ENCODE measurements at regions not wholly inside any gene's neighbourhood (a gene's known extent, or its start where the extent isn't known, plus 50 kb on each side); places are given as distances from the start of the nearest gene placed in this dataset.

GRCh38 chr12:67759829-67760228 lies 111.3 kb downstream of the DYRK2 start:
- TF ChIP-seq, protein P1, sequence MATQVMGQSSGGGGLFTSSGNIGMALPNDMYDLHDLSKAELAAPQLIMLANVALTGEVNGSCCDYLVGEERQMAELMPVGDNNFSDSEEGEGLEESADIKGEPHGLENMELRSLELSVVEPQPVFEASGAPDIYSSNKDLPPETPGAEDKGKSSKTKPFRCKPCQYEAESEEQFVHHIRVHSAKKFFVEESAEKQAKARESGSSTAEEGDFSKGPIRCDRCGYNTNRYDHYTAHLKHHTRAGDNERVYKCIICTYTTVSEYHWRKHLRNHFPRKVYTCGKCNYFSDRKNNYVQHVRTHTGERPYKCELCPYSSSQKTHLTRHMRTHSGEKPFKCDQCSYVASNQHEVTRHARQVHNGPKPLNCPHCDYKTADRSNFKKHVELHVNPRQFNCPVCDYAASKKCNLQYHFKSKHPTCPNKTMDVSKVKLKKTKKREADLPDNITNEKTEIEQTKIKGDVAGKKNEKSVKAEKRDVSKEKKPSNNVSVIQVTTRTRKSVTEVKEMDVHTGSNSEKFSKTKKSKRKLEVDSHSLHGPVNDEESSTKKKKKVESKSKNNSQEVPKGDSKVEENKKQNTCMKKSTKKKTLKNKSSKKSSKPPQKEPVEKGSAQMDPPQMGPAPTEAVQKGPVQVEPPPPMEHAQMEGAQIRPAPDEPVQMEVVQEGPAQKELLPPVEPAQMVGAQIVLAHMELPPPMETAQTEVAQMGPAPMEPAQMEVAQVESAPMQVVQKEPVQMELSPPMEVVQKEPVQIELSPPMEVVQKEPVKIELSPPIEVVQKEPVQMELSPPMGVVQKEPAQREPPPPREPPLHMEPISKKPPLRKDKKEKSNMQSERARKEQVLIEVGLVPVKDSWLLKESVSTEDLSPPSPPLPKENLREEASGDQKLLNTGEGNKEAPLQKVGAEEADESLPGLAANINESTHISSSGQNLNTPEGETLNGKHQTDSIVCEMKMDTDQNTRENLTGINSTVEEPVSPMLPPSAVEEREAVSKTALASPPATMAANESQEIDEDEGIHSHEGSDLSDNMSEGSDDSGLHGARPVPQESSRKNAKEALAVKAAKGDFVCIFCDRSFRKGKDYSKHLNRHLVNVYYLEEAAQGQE (IDR thresholded peaks at IDR 0.05; ENCODE audit: low read depth, low read length): no peak
- TF ChIP-seq GABPA (IDR thresholded peaks at IDR 0.05; ENCODE audit: low read depth) (no peak), FOXM1 (IDR thresholded peaks at IDR 0.05; ENCODE audit: low read depth) (no peak), EZH2phosphoT487 (IDR thresholded peaks at IDR 0.05; ENCODE audit: borderline replicate concordance, low read depth) (no peak), CTCF (IDR thresholded peaks at IDR 0.05) (no peak), MEF2A (IDR thresholded peaks at IDR 0.05; ENCODE audit: borderline replicate concordance, low read depth) (no peak)
- TF ChIP-seq, protein P2, sequence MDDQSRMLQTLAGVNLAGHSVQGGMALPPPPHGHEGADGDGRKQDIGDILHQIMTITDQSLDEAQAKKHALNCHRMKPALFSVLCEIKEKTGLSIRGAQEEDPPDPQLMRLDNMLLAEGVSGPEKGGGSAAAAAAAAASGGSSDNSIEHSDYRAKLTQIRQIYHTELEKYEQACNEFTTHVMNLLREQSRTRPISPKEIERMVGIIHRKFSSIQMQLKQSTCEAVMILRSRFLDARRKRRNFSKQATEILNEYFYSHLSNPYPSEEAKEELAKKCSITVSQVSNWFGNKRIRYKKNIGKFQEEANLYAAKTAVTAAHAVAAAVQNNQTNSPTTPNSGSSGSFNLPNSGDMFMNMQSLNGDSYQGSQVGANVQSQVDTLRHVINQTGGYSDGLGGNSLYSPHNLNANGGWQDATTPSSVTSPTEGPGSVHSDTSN (IDR thresholded peaks at IDR 0.05): no peak

All from SK-N-SH (cell line).